ENCODE measurements at regions not wholly inside any gene's neighbourhood (a gene's known extent, or its start where the extent isn't known, plus 50 kb on each side); places are given as distances from the start of the nearest gene placed in this dataset.

GRCh38 chr5:170451747-170452365, 52.0 kb upstream of the KCNIP1 start:
- Histone ChIP-seq H3K27me3 (no peaks in the 10 kb centered on the region), H3K27ac (no peak overlapping the region), H3K9me3 (ENCODE audit: low read depth) (no peaks in the 10 kb centered on the region), H3K36me3 (no peaks in the 10 kb centered on the region), H3K4me1 (ENCODE audit: low read depth) (no peaks in the 10 kb centered on the region), H3K4me3 (no peak overlapping the region)
- TF ChIP-seq, protein P1, sequence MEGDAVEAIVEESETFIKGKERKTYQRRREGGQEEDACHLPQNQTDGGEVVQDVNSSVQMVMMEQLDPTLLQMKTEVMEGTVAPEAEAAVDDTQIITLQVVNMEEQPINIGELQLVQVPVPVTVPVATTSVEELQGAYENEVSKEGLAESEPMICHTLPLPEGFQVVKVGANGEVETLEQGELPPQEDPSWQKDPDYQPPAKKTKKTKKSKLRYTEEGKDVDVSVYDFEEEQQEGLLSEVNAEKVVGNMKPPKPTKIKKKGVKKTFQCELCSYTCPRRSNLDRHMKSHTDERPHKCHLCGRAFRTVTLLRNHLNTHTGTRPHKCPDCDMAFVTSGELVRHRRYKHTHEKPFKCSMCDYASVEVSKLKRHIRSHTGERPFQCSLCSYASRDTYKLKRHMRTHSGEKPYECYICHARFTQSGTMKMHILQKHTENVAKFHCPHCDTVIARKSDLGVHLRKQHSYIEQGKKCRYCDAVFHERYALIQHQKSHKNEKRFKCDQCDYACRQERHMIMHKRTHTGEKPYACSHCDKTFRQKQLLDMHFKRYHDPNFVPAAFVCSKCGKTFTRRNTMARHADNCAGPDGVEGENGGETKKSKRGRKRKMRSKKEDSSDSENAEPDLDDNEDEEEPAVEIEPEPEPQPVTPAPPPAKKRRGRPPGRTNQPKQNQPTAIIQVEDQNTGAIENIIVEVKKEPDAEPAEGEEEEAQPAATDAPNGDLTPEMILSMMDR (IDR thresholded peaks at IDR 0.05; ENCODE audit: low read depth, low read length), result no peak
- peak in 1 of 2 donors; percentile 87 for DNase-seq (ENCODE audit: low read depth in 1 of 2, low spot score in 1 of 2)

DNA sequence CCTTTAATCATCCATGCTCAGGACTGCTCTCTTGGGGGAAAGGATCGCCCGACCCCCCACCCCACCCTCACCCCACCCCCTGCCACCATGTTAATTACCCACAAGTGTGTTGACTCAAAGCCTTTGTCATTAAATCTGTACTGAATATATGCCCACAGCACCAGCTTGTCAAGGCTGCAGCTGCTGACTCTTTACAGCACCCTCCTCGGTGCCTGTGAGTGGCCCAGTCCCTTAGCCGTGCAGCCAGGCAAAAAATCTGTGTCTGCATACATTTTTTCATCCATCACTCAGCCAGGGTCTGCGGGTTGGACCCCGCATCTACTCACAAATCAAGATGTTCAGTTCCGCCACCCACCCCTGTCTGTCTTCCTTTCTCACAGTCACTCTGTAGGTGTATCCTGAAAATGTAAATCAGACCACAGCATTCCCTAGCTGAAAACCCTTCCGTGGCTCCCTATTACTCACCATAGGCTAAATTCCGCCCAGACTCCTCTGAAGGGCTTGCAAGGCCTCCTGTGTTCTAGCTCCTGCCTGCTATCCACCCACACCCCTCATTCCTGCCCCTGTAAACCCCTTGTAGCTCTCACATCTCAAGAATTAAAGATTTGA, 53.7 kb upstream of the KCNIP1 start:
- Histone ChIP-seq H3K27me3 (no peaks in the 10 kb centered on the region), H3K36me3 (no peaks in the 10 kb centered on the region), H3K9me3 (ENCODE audit: low read depth) (no peaks in the 10 kb centered on the region), H3K4me1 (ENCODE audit: low read depth) (no peaks in the 10 kb centered on the region), H3K4me3 (no peak overlapping the region), H3K27ac (no peak overlapping the region)
- TF ChIP-seq, protein P1 (IDR thresholded peaks at IDR 0.05; ENCODE audit: low read depth, low read length), result no peak
- DNase-seq (ENCODE audit: low read depth in 1 of 2, low spot score in 1 of 2), result no peak

- no peak overlapping the region for H3K4me3 ChIP-seq
- TF ChIP-seq, protein P1 (IDR thresholded peaks at IDR 0.05; ENCODE audit: low read depth, low read length), result no peak
- no peak for DNase-seq (ENCODE audit: low read depth in 1 of 2, low spot score in 1 of 2)
Observed at GRCh38 chr5:170449232-170449631, 54.6 kb upstream of the KCNIP1 start.

GRCh38 chr5:170448221-170448620, 55.6 kb upstream of the KCNIP1 start:
- H3K27me3 ChIP-seq, result no peaks in the 10 kb centered on the region
- no peak overlapping the region for H3K27ac ChIP-seq
- H3K4me1 ChIP-seq (ENCODE audit: low read depth), result no peaks in the 10 kb centered on the region
- DNase-seq (ENCODE audit: low read depth in 1 of 2, low spot score in 1 of 2), result no peak
- H3K36me3 ChIP-seq, result no peaks in the 10 kb centered on the region
- TF ChIP-seq, protein P1 (IDR thresholded peaks at IDR 0.05; ENCODE audit: low read depth, low read length), result no peak
- H3K4me3 ChIP-seq, result no peak overlapping the region
- no peaks in the 10 kb centered on the region for H3K9me3 ChIP-seq (ENCODE audit: low read depth)

More at GRCh38 chr5:170449232-170449631, 54.6 kb upstream of the KCNIP1 start:
- Histone ChIP-seq H3K36me3 (no peaks in the 10 kb centered on the region), H3K4me1 (ENCODE audit: low read depth) (no peaks in the 10 kb centered on the region), H3K27ac (no peak overlapping the region), H3K27me3 (no peaks in the 10 kb centered on the region), H3K9me3 (ENCODE audit: low read depth) (no peaks in the 10 kb centered on the region)

DNA sequence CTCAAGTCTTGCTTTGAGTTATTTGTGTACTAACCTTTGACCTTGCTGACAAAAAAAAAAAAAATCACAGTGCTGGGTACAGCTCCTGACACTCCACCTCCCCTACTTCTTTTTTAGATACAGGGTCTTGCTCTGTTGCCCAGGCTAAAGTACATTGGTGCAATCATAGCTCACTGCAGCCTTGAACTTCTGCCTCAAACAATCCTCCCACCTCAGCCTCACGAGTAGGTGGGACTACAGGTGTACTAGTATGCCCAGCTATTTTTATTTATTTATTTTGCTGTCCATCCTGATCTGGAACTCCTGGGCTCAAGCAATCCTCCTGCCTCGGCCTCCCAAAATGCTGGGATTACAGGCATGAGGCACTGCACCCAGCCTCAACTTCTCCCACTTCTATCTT, 57.2 kb upstream of the KCNMB1 start:
- Histone ChIP-seq H3K36me3 (no peaks in the 10 kb centered on the region), H3K4me1 (ENCODE audit: low read depth) (no peaks in the 10 kb centered on the region), H3K27me3 (no peaks in the 10 kb centered on the region), H3K27ac (no peak overlapping the region), H3K9me3 (ENCODE audit: low read depth) (no peaks in the 10 kb centered on the region), H3K4me3 (no peak overlapping the region)
- TF ChIP-seq, protein P1 (IDR thresholded peaks at IDR 0.05; ENCODE audit: low read depth, low read length), result no peak
- no peak for DNase-seq (ENCODE audit: low read depth in 1 of 2, low spot score in 1 of 2)

All from cardiac muscle cell (in vitro differentiated cells and primary cell).